Left lung (tissue), 4 donors: ENCODE measurements at regions not wholly inside any gene's neighbourhood (a gene's known extent, or its start where the extent isn't known, plus 50 kb on each side); places are given as distances from the start of the nearest gene placed in this dataset.

Experiments used
- ATAC-seq: fragments of 200-7000 bp; cut with Tn5 transposase; one replicate; pipeline ENCODE4 v1.9.1; 2020; ENCODE audit warnings: moderate library complexity
- DNase-seq, 4 donors: peaks; one replicate each; pipeline ENCODE4 v3.0.0-alpha.2; 2013 to 2020
- H3K27ac ChIP-seq, 2 donors: fragments of 200-600 bp; sonication (generic) in 1 of 2; one replicate each; pipeline versions ENCODE4 v1.5.0 to v1.8.0; 2020 to 2021
- H3K27me3 ChIP-seq, 2 donors: fragments of 200-600 bp; sonication (generic) in 1 of 2; one replicate each; pipeline versions ENCODE4 v1.5.0 to v1.8.0; 2020 to 2021
- H3K36me3 ChIP-seq, 2 donors: fragments of 200-600 bp; sonication (generic) in 1 of 2; one replicate each; pipeline versions ENCODE4 v1.5.0 to v1.8.0; 2020 to 2021
- H3K4me1 ChIP-seq, 2 donors: fragments of 200-600 bp; one replicate each; pipeline ENCODE4 v1.8.0; 2021
- H3K4me3 ChIP-seq, 2 donors: fragments of 200-600 bp; sonication (generic) in 1 of 2; one replicate each; pipeline versions ENCODE4 v1.5.0 to v1.8.0; 2020 to 2021; ENCODE audit warnings: mild to moderate bottlenecking in 1 of 2
- H3K9me3 ChIP-seq, 2 donors: fragments of 200-600 bp; sonication (generic) in 1 of 2; one replicate each; pipeline versions ENCODE4 v1.5.0 to v1.8.0; 2020 to 2021
- intact Hi-C, 2 donors: fragments of 100-400 bp; cut with DNase I; formaldehyde crosslinking; loops; one replicate each; pipeline versions ENCODE4 v1.11.2 to v1.14.2; 2022
- TF ChIP-seq, protein P1 (sequence below), 2 donors: fragments of 200-600 bp; sonication (generic) in 1 of 2; IDR thresholded peaks; one replicate each; pipeline versions ENCODE4 v1.5.0 to v1.8.0; 2021; ENCODE audit warnings: antibody characterized with exemption in 2 of 2
- donor health status: DM: no; HTN: yes; CAD: no.
- donor health status: DM: no; HTN: no; CAD: no.

DNA sequence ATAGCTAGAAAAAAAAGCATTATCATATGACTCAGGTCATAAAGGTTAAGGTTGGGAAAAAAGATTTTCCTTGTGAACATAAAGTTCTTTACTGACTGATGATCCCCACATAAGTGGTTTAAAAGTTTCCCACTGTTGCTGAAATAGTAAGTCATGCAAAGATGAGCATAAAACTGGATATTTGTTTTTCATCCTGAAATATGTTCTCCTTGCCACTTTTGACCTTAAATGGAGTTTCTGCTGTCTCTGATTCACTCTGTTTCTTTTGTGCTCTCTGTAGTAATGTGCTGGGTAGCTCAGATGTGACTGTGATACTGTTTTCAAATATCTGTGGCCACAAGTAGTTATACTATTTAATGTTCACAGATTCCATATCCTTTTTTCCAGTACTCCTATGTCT lies 162.5 kb upstream of the GAS1 start:
- TF ChIP-seq, protein P1, sequence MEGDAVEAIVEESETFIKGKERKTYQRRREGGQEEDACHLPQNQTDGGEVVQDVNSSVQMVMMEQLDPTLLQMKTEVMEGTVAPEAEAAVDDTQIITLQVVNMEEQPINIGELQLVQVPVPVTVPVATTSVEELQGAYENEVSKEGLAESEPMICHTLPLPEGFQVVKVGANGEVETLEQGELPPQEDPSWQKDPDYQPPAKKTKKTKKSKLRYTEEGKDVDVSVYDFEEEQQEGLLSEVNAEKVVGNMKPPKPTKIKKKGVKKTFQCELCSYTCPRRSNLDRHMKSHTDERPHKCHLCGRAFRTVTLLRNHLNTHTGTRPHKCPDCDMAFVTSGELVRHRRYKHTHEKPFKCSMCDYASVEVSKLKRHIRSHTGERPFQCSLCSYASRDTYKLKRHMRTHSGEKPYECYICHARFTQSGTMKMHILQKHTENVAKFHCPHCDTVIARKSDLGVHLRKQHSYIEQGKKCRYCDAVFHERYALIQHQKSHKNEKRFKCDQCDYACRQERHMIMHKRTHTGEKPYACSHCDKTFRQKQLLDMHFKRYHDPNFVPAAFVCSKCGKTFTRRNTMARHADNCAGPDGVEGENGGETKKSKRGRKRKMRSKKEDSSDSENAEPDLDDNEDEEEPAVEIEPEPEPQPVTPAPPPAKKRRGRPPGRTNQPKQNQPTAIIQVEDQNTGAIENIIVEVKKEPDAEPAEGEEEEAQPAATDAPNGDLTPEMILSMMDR (IDR thresholded peaks at IDR 0.05) = no peak
- no peaks in the 10 kb centered on the region for H3K4me1 ChIP-seq
- no peaks in the 10 kb centered on the region for H3K27me3 ChIP-seq
- no peaks in the 10 kb centered on the region for H3K36me3 ChIP-seq
- no peak overlapping the region for H3K4me3 ChIP-seq
- no peak for DNase-seq
- ATAC-seq = no peak
- H3K27ac ChIP-seq = no peak overlapping the region
- intact Hi-C loops = no loop called here
- H3K9me3 ChIP-seq = peaks cover 0 to 7% of the 10 kb centered on the region in 2 donors

DNA sequence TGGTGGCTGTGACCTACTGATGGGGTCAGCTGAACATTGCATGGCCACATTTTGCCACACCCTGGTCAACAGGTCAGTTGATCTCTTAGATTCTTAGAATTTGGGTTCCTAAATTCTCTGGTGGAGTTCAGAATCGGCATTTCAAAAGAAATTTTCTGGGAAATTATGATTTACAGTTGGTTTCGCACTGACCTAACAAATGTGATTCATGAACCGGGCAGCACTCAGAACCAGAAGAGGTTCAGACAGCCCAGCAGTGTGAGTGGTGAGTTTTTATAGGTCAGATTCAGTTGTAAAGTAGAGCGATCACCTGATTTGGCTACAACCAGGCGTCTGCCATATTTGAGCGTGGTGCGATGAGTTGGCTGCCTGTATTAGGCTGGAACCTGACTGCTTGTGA lies 163.7 kb upstream of the GAS1 start:
- H3K27ac ChIP-seq = no peak overlapping the region
- intact Hi-C loops = no loop called here
- TF ChIP-seq, protein P1 (IDR thresholded peaks at IDR 0.05) = no peak
- H3K27me3 ChIP-seq = no peaks in the 10 kb centered on the region
- peaks cover 0 to 7% of the 10 kb centered on the region in 2 donors for H3K9me3 ChIP-seq
- H3K4me1 ChIP-seq = no peaks in the 10 kb centered on the region
- ATAC-seq (no peak), DNase-seq (no peak)
- no peak overlapping the region for H3K4me3 ChIP-seq
- no peaks in the 10 kb centered on the region for H3K36me3 ChIP-seq

DNA sequence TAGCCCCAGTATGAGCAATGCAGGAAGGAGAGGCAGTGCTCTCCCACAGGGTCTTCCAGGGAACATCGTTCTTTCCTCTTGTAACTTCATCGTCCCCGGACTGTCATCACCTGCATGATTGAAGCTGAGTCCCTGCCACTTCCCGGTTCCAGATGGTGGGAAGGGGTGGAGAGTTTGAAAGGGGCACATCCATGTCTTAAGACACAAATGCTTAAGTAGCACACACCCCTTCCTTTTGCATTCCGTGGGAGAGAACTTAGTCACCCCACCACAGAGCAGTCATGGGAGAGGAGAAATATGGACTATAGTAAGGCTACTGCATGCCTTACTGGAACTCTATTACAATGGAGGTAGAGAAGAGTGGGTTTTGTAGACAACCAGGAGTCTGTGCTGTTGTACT lies 165.3 kb upstream of the GAS1 start:
- no peak overlapping the region for H3K27ac ChIP-seq
- intact Hi-C loops = no loop called here
- no peaks in the 10 kb centered on the region for H3K36me3 ChIP-seq
- H3K9me3 ChIP-seq = peaks cover 0 to 7% of the 10 kb centered on the region in 2 donors
- no peaks in the 10 kb centered on the region for H3K27me3 ChIP-seq
- H3K4me1 ChIP-seq = no peaks in the 10 kb centered on the region
- DNase-seq (no peak), ATAC-seq (no peak)
- no peak overlapping the region for H3K4me3 ChIP-seq
- TF ChIP-seq, protein P1 (IDR thresholded peaks at IDR 0.05) = no peak

DNA sequence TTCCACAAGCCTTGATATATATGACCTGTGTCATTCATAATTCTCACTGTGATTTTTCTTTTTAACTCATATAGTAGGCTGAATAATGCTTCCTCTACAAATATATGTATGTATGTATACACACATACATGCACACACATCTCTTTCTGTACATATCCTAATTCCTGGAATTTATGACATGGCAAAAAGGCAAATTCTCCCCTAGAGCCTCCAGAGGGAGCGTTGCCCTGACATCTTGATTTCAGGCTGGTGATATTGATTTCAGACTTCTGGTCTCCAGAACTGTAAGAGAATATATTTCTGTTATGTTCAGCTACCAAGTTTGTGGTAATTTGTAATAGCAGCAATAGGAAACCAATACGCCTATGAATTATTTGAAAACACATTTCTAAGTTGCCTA lies 166.6 kb upstream of the GAS1 start:
- TF ChIP-seq, protein P1 (IDR thresholded peaks at IDR 0.05) = no peak
- Histone ChIP-seq H3K27ac (no peak overlapping the region), H3K27me3 (no peaks in the 10 kb centered on the region), H3K36me3 (no peaks in the 10 kb centered on the region), H3K4me1 (no peaks in the 10 kb centered on the region), H3K9me3 (peaks cover 0 to 7% of the 10 kb centered on the region in 2 donors), H3K4me3 (no peak overlapping the region)
- DNase-seq = no peak
- no peak for ATAC-seq
- intact Hi-C loops = no loop called here

DNA sequence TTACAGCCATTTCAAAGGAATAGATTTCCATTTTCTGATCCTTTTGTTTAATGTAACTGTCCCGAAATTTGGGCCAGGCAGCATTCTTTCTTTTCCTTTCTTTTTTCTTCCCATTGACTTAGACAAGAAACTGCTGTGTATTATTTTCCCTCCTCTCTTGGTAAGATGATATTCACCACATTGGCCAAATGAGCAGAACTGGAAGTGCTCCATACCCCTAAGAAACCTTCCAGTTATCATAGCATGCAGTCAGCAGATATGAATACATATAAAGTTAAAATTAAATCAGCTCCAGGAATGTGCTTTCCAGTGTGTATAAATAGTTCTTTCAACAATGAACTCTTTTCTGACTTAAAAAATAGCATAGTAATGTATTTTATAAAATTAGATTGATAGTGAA lies 168.5 kb upstream of the GAS1 start:
- no peaks in the 10 kb centered on the region for H3K27me3 ChIP-seq
- intact Hi-C loops = no loop called here
- DNase-seq = peak in 1 of 4 donors; percentile 34
- no peaks in the 10 kb centered on the region for H3K4me1 ChIP-seq
- no peak overlapping the region for H3K4me3 ChIP-seq
- TF ChIP-seq, protein P1 (IDR thresholded peaks at IDR 0.05) = no peak
- peaks cover 0 to 7% of the 10 kb centered on the region in 2 donors for H3K9me3 ChIP-seq
- peak overlapping the region in 1 of 2 donors; percentile 24 for H3K27ac ChIP-seq
- no peaks in the 10 kb centered on the region for H3K36me3 ChIP-seq
- ATAC-seq = no peak
